Neural progenitor cell (in vitro differentiated cells): ENCODE measurements at regions not wholly inside any gene's neighbourhood (a gene's known extent, or its start where the extent isn't known, plus 50 kb on each side); places are given as distances from the start of the nearest gene placed in this dataset.

ENCODE experiments used
- DNase-seq: peaks from one replicate; pipeline ENCODE4 v3.0.0-alpha.2; 2016; ENCODE audit warnings: low spot score
- H2AFZ ChIP-seq: fragments of 200-600 bp; sonication (generic); replicated peaks from 2 replicates; pipeline ENCODE4 v1.6.1; 2016; ENCODE audit warnings: antibody characterized with exemption
- H3F3A ChIP-seq: fragments of 200-600 bp; sonication (generic); 2 replicates; pipeline ENCODE4 v1.6.1; 2016; ENCODE audit warnings: antibody characterized with exemption, low read depth
- H3K27ac ChIP-seq: fragments of 200-600 bp; sonication (generic); 2 replicates; pipeline ENCODE4 v1.5.1; 2016; ENCODE audit warnings: mild to moderate bottlenecking
- H3K27me3 ChIP-seq: fragments of 200-600 bp; sonication (generic); 2 replicates; pipeline ENCODE4 v1.6.1; 2016; ENCODE audit warnings: mild to moderate bottlenecking, moderate library complexity
- H3K36me3 ChIP-seq: fragments of 200-600 bp; sonication (generic); 2 replicates; pipeline ENCODE4 v1.5.1; 2016
- H3K4me1 ChIP-seq: fragments of 200-600 bp; sonication (generic); 2 replicates; pipeline ENCODE4 v1.6.1; 2016; ENCODE audit warnings: mixed run types
- H3K4me2 ChIP-seq: fragments of 200-600 bp; sonication (generic); 2 replicates; pipeline ENCODE4 v1.6.1; 2016
- H3K4me3 ChIP-seq: fragments of 200-600 bp; sonication (generic); 2 replicates; pipeline ENCODE4 v1.5.1; 2016
- H3K79me2 ChIP-seq: fragments of 200-600 bp; sonication (generic); 2 replicates; pipeline ENCODE4 v1.6.1; 2016; ENCODE audit warnings: low read depth
- H3K9ac ChIP-seq: fragments of 200-600 bp; sonication (generic); 2 replicates; pipeline ENCODE4 v1.6.1; 2016
- H3K9me3 ChIP-seq: fragments of 200-600 bp; sonication (generic); 2 replicates; pipeline ENCODE4 v1.5.1; 2016; ENCODE audit warnings: low read depth
- H4K20me1 ChIP-seq: fragments of 200-600 bp; sonication (generic); 2 replicates; pipeline ENCODE4 v1.6.1; 2016; ENCODE audit warnings: low read depth
- H3K27ac Mint-ChIP-seq: 3 replicates; pipeline ENCODE4 v1.8.0; 2021; ENCODE audit warnings: mixed read lengths
- H3K27me3 Mint-ChIP-seq: 2 replicates; pipeline ENCODE4 v1.8.0; 2022; ENCODE audit warnings: low read depth, mild to moderate bottlenecking, inconsistent platforms, moderate library complexity, mixed read lengths; ENCODE audit not compliant: insufficient read depth
- H3K36me3 Mint-ChIP-seq: 3 replicates; pipeline ENCODE4 v1.8.0; 2021; ENCODE audit warnings: mixed read lengths
- H3K4me1 Mint-ChIP-seq: 3 replicates; pipeline ENCODE4 v1.8.0; 2021; ENCODE audit warnings: mixed read lengths
- H3K4me3 Mint-ChIP-seq: 3 replicates; pipeline ENCODE4 v1.8.0; 2021; ENCODE audit warnings: mild to moderate bottlenecking, moderate library complexity, mixed read lengths
- H3K9me3 Mint-ChIP-seq: 3 replicates; pipeline ENCODE4 v1.8.0; 2020; ENCODE audit warnings: mixed read lengths
- EZH2 ChIP-seq: fragments of 200-600 bp; sonication (generic); IDR thresholded peaks from 2 replicates; pipeline ENCODE4 v1.6.1; 2017; ENCODE audit warnings: antibody characterized with exemption, mild to moderate bottlenecking, moderate library complexity
- EZH2phosphoT487 ChIP-seq: fragments of 200-600 bp; sonication (generic); IDR thresholded peaks from 2 replicates; pipeline ENCODE4 v1.6.1; 2017; ENCODE audit warnings: antibody characterized with exemption
- TF ChIP-seq, protein P1 (sequence below): fragments of 200-600 bp; sonication (generic); IDR thresholded peaks from 2 replicates; pipeline ENCODE4 v1.5.1; 2017; ENCODE audit warnings: antibody characterized with exemption, mild to moderate bottlenecking

DNA sequence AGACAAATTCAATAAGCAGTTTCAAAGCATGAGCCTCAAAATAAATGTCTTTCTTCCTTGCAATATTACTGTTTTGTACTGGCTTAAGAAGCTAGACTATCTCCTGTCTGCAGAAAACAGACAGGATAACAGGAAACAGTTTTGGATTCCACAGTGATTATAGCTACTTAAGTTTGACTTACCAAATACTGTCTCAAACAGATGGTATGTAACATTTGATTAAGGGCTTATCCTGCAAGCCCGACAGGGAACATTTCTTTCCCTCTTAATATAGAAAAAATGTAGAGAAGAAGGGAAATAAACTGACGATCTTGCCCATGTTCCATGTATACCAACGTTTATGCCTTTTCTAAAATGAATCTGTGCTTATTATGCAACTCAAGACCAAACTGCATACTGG is 179.9 kb upstream of the EEA1 start:
- Histone ChIP-seq H3K9ac (no peak overlapping the region), H3K4me2 (no peak overlapping the region), H2AFZ (no peak overlapping the region)

DNA sequence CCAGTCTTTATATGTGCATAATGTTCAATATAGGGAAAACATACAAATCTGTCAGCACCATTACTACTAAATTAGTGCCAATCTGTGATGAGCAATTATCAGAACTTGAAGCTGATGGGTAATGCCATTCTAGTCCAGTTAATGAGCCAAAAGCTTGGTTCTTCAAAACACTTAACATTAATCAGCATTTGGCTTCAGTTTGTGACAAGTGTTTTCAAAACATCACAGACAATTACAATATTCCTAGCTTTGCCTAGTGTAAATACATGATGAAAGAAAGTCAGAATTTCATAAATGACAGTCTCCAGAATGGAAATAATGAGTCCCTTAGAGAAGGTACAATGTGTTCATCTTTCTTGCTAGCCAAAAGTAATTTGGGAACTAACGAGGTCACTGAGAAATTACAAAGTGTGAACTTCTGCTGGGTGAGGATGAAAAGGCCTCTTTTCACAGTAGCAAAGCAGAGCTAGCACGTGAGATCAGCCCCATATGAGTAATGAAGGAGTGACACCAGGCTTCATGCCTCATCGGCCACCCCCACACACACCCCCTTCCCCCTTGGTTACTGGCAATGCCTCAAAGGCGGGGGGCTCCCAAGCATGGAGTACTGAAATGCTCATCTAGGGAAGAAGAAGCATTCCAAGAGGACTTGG is 180.6 kb upstream of the EEA1 start:
- Histone ChIP-seq H3K27me3 (no peaks in the 10 kb centered on the region), H3F3A (no peaks in the 10 kb centered on the region), H3K4me1 (no peaks in the 10 kb centered on the region), H3K9me3 (no peaks in the 10 kb centered on the region), H3K79me2 (no peaks in the 10 kb centered on the region), H3K27ac (no peak overlapping the region), H3K4me2 (no peak overlapping the region), H3K4me3 (no peak overlapping the region), H2AFZ (no peak overlapping the region), H4K20me1 (no peaks in the 10 kb centered on the region), H3K9ac (no peak overlapping the region), H3K36me3 (no peaks in the 10 kb centered on the region)
- Mint-ChIP-seq H3K27me3 (peaks cover 5% of the 10 kb centered on the region), H3K36me3 (no peaks in the 10 kb centered on the region), H3K9me3 (no peaks in the 10 kb centered on the region), H3K27ac (no peak overlapping the region), H3K4me1 (peaks cover 17% of the 10 kb centered on the region), H3K4me3 (no peak overlapping the region)
- TF ChIP-seq EZH2 (no peak), EZH2phosphoT487 (no peak)
- TF ChIP-seq, protein P1, sequence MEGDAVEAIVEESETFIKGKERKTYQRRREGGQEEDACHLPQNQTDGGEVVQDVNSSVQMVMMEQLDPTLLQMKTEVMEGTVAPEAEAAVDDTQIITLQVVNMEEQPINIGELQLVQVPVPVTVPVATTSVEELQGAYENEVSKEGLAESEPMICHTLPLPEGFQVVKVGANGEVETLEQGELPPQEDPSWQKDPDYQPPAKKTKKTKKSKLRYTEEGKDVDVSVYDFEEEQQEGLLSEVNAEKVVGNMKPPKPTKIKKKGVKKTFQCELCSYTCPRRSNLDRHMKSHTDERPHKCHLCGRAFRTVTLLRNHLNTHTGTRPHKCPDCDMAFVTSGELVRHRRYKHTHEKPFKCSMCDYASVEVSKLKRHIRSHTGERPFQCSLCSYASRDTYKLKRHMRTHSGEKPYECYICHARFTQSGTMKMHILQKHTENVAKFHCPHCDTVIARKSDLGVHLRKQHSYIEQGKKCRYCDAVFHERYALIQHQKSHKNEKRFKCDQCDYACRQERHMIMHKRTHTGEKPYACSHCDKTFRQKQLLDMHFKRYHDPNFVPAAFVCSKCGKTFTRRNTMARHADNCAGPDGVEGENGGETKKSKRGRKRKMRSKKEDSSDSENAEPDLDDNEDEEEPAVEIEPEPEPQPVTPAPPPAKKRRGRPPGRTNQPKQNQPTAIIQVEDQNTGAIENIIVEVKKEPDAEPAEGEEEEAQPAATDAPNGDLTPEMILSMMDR = no peak
- DNase-seq = no peak

More for the DNA sequence above, 179.9 kb upstream of the EEA1 start:
- H3K4me1 ChIP-seq = no peaks in the 10 kb centered on the region
- H3K36me3 ChIP-seq = no peaks in the 10 kb centered on the region
- H3K27me3 ChIP-seq = no peaks in the 10 kb centered on the region
- no peaks in the 10 kb centered on the region for H4K20me1 ChIP-seq
- H3K79me2 ChIP-seq = no peaks in the 10 kb centered on the region
- no peak overlapping the region for H3K27ac ChIP-seq
- no peaks in the 10 kb centered on the region for H3K9me3 ChIP-seq
- no peak for TF ChIP-seq EZH2
- no peak for TF ChIP-seq EZH2phosphoT487
- TF ChIP-seq, protein P1 = no peak
- no peak for DNase-seq
- H3K9me3 Mint-ChIP-seq = no peaks in the 10 kb centered on the region
- peaks cover 5% of the 10 kb centered on the region for H3K27me3 Mint-ChIP-seq
- no peaks in the 10 kb centered on the region for H3K36me3 Mint-ChIP-seq
- peaks cover 17% of the 10 kb centered on the region for H3K4me1 Mint-ChIP-seq
- H3K4me3 ChIP-seq = no peak overlapping the region
- no peaks in the 10 kb centered on the region for H3F3A ChIP-seq
- no peak overlapping the region for H3K27ac Mint-ChIP-seq
- no peak overlapping the region for H3K4me3 Mint-ChIP-seq

- Mint-ChIP-seq H3K27ac (no peak overlapping the region), H3K36me3 (no peaks in the 10 kb centered on the region), H3K4me3 (no peak overlapping the region), H3K27me3 (peaks cover 3% of the 10 kb centered on the region), H3K4me1 (peaks cover 16% of the 10 kb centered on the region), H3K9me3 (no peaks in the 10 kb centered on the region)
- Histone ChIP-seq H4K20me1 (no peaks in the 10 kb centered on the region), H2AFZ (no peak overlapping the region), H3K4me1 (no peaks in the 10 kb centered on the region), H3K9ac (no peak overlapping the region), H3K79me2 (no peaks in the 10 kb centered on the region), H3K4me2 (no peak overlapping the region), H3K36me3 (no peaks in the 10 kb centered on the region), H3K27ac (no peak overlapping the region), H3K4me3 (no peak overlapping the region), H3F3A (no peaks in the 10 kb centered on the region), H3K27me3 (no peaks in the 10 kb centered on the region), H3K9me3 (no peaks in the 10 kb centered on the region)
- no peak for TF ChIP-seq EZH2phosphoT487
- TF ChIP-seq EZH2 = no peak
- TF ChIP-seq, protein P1 = no peak
- DNase-seq = no peak
These were observed 182.7 kb upstream of the EEA1 start for GRCh38 chr12:93111773-93112172.
